Hepatocyte (in vitro differentiated cells): ENCODE measurements at regions not wholly inside any gene's neighbourhood (a gene's known extent, or its start where the extent isn't known, plus 50 kb on each side); places are given as distances from the start of the nearest gene placed in this dataset.

Experiments
- EZH2 ChIP-seq: fragments of 200-600 bp; sonication (generic); IDR thresholded peaks from 2 replicates; pipeline ENCODE4 v1.6.1; 2016; ENCODE audit warnings: antibody characterized with exemption, mild to moderate bottlenecking, borderline replicate concordance
- EZH2phosphoT487 ChIP-seq: fragments of 200-600 bp; sonication (generic); IDR thresholded peaks from one replicate; pipeline ENCODE4 v1.6.1; 2018; ENCODE audit warnings: antibody characterized with exemption, mild to moderate bottlenecking, low read depth, moderate library complexity; ENCODE audit not compliant: unreplicated experiment, severe bottlenecking
- TF ChIP-seq, protein P1 (sequence below): fragments of 200-600 bp; sonication (generic); IDR thresholded peaks from 2 replicates; pipeline ENCODE4 v1.5.1; 2016; ENCODE audit warnings: antibody characterized with exemption, mild to moderate bottlenecking; ENCODE audit not compliant: poor library complexity

DNA sequence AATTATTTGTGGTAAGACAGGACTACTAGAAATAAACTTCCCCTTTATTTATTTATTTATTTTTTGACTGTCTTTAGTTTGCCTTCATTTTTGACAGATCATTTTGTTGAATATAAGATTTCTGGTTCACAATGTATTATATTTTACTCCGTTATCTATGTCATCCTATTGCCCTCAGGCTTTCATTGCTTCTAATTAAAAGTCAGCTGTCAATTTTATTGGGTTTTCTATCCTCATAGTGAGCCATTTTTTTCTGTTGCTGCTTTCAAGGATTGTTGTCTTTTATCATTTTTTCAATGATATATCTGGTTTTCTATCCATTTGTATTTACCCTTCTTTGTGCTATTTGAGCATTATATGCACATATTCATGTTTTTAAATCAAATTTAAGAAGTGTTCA, 866.2 kb downstream of the LRRIQ3 start:
- TF ChIP-seq, protein P1, sequence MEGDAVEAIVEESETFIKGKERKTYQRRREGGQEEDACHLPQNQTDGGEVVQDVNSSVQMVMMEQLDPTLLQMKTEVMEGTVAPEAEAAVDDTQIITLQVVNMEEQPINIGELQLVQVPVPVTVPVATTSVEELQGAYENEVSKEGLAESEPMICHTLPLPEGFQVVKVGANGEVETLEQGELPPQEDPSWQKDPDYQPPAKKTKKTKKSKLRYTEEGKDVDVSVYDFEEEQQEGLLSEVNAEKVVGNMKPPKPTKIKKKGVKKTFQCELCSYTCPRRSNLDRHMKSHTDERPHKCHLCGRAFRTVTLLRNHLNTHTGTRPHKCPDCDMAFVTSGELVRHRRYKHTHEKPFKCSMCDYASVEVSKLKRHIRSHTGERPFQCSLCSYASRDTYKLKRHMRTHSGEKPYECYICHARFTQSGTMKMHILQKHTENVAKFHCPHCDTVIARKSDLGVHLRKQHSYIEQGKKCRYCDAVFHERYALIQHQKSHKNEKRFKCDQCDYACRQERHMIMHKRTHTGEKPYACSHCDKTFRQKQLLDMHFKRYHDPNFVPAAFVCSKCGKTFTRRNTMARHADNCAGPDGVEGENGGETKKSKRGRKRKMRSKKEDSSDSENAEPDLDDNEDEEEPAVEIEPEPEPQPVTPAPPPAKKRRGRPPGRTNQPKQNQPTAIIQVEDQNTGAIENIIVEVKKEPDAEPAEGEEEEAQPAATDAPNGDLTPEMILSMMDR: no peak
- TF ChIP-seq EZH2: no peak
- TF ChIP-seq EZH2phosphoT487: no peak
